Immature natural killer cell (primary cell): ENCODE measurements at regions not wholly inside any gene's neighbourhood (a gene's known extent, or its start where the extent isn't known, plus 50 kb on each side); places are given as distances from the start of the nearest gene placed in this dataset.

Experiments
- DNase-seq, 3 donors: peaks; one replicate each; pipeline ENCODE4 v3.0.0; 2022; ENCODE audit warnings: mixed read lengths in 1 of 3
- H3K27ac Mint-ChIP-seq, 6 donors: one replicate each; pipeline ENCODE4 v1.8.0; 2020; ENCODE audit warnings: mixed read lengths in 6 of 6, mild to moderate bottlenecking in 5 of 6, inconsistent platforms in 4 of 6, moderate library complexity in 3 of 6
- H3K27me3 Mint-ChIP-seq, 3 donors: one replicate each; pipeline ENCODE4 v1.8.0; 2020 to 2021; ENCODE audit warnings: low read depth in 3 of 3, mild to moderate bottlenecking in 3 of 3, mixed read lengths in 3 of 3, moderate library complexity in 3 of 3, inconsistent platforms in 1 of 3
- H3K36me3 Mint-ChIP-seq, 3 donors: one replicate each; pipeline ENCODE4 v1.8.0; 2020; ENCODE audit warnings: mixed read lengths in 3 of 3, inconsistent platforms in 2 of 3, mild to moderate bottlenecking in 2 of 3
- H3K4me1 Mint-ChIP-seq, 2 donors: one replicate each; pipeline ENCODE4 v1.8.0; 2020; ENCODE audit warnings: inconsistent platforms in 2 of 2, mild to moderate bottlenecking in 2 of 2, mixed read lengths in 2 of 2, moderate library complexity in 1 of 2
- H3K4me3 Mint-ChIP-seq, 5 donors: one replicate each; pipeline ENCODE4 v1.8.0; 2020; ENCODE audit warnings: mild to moderate bottlenecking in 5 of 5, mixed read lengths in 5 of 5, inconsistent platforms in 3 of 5, moderate library complexity in 3 of 5
- H3K9me3 Mint-ChIP-seq, 6 donors: one replicate each; pipeline ENCODE4 v1.8.0; 2020; ENCODE audit warnings: mild to moderate bottlenecking in 6 of 6, mixed read lengths in 6 of 6, inconsistent platforms in 4 of 6, moderate library complexity in 3 of 6

DNA sequence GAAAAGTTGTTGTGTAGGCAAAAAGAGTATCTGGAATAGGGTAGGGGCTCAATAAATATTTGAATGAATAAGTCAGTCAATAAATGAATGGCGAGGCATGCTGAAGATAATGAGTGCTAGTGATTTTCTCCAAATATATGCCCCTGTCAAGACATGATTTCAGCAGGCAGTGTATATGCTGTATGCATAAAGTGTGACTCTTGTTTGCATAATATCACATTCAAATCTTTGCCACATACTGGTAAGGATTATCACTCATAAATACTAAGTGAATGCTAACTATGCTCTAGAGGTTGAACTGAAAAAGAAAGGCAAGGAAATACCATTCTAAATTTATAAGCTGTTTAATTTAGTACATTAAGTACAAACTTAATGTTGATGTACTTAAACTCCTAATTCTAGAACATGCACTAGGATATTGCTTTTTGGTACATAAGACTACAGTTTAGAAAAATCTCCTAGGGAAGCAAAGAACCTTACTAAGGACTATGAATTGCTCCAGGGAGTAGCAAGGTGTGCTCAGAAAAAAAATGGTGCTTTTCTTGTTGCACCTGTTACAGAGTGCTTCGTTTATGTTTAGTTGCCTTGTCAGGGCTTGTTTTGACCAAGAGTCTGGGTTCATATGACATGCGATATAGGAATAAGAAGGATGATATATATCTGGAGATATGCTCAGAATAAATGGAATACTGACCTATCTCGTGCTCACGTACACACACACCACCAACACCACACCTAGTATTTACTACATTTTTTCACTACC is 224.0 kb upstream of the TANK start:
- Mint-ChIP-seq H3K27me3 (peaks cover 2 to 3% (median 3%) of the 10 kb centered on the region in 3 donors), H3K4me1 (no peaks in the 10 kb centered on the region), H3K4me3 (no peak overlapping the region), H3K36me3 (no peaks in the 10 kb centered on the region), H3K9me3 (peaks cover 0 to 7% (median 0%) of the 10 kb centered on the region in 6 donors), H3K27ac (no peak overlapping the region)
- no peak for DNase-seq

DNA sequence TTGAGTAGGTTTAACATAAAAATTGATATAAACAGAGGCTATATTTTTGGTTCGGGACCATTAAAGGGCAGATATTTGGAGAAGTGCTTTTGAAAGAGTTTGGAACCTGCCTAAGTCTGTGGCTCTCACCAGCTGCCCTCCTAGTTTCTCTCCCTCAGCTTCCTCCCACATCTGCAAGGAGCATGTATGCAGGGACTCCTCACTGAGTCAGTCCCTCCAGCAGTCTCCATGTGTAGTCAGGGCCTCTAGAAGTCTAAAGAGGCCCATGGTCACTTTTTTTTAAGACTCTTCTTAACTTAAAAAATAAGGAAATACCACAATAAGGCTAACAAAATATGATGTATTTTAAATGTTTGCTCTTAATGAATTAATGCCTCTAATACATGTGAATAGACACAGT is 220.0 kb upstream of the TANK start:
- no peak overlapping the region for H3K27ac Mint-ChIP-seq
- DNase-seq: no peak
- no peak overlapping the region for H3K4me3 Mint-ChIP-seq
- H3K9me3 Mint-ChIP-seq: peaks cover 0 to 12% (median 0%) of the 10 kb centered on the region in 6 donors
- H3K4me1 Mint-ChIP-seq: no peaks in the 10 kb centered on the region
- H3K36me3 Mint-ChIP-seq: no peaks in the 10 kb centered on the region
- H3K27me3 Mint-ChIP-seq: peaks cover 3 to 8% (median 4%) of the 10 kb centered on the region in 3 donors

DNA sequence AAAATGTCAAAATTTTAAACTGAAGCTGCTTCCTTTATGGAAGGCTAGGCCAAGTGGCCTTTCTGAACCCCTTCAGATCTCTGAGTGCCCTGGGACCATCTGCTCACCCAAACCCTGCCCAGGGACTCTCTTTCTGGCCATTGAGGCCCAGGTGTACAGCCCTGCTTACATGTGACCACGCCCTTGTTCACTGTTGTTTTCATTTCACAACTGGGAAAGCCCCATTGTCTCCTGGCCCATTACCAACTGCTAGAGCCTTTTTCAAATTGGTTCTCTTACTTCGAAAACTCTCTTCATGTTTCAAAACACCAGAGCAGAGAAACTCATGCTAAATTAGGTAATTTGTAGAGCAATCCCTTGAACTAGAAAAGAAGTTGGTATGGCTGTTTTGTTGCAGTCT is 219.5 kb upstream of the TANK start:
- Mint-ChIP-seq H3K27me3 (peaks cover 3 to 10% (median 4%) of the 10 kb centered on the region in 3 donors), H3K4me3 (no peak overlapping the region), H3K4me1 (no peaks in the 10 kb centered on the region), H3K9me3 (peaks cover 0 to 12% (median 0%) of the 10 kb centered on the region in 6 donors), H3K27ac (no peak overlapping the region), H3K36me3 (no peaks in the 10 kb centered on the region)
- no peak for DNase-seq

DNA sequence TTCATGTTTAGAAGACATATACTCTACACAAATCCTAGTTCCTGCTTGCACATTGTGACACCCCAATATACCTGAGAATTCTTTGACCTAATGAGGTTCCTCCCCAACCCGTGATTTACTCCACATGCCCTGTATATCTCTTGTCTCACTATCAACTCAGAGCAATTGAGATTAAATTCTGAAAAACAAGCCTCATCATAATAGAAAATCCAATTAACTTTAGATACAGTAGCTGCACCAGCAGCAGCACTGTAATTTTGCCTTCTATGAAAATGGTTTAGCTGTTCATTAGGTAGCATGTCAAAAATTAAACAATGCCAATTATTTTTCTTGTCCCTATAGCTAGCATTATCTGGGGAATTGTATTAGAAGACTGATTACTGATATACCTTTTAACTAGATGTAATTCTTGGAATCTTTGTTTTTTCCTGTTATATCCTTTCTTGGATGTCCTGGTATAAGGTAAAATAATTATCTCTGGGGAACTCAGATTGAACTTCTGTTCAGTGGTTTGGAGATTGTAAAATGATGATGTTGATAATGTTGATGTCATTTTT is 218.9 kb upstream of the TANK start:
- peaks cover 3 to 12% (median 4%) of the 10 kb centered on the region in 3 donors for H3K27me3 Mint-ChIP-seq
- H3K4me3 Mint-ChIP-seq: no peak overlapping the region
- peaks cover 0 to 12% (median 0%) of the 10 kb centered on the region in 6 donors for H3K9me3 Mint-ChIP-seq
- H3K27ac Mint-ChIP-seq: no peak overlapping the region
- H3K36me3 Mint-ChIP-seq: no peaks in the 10 kb centered on the region
- H3K4me1 Mint-ChIP-seq: no peaks in the 10 kb centered on the region
- no peak for DNase-seq

DNA sequence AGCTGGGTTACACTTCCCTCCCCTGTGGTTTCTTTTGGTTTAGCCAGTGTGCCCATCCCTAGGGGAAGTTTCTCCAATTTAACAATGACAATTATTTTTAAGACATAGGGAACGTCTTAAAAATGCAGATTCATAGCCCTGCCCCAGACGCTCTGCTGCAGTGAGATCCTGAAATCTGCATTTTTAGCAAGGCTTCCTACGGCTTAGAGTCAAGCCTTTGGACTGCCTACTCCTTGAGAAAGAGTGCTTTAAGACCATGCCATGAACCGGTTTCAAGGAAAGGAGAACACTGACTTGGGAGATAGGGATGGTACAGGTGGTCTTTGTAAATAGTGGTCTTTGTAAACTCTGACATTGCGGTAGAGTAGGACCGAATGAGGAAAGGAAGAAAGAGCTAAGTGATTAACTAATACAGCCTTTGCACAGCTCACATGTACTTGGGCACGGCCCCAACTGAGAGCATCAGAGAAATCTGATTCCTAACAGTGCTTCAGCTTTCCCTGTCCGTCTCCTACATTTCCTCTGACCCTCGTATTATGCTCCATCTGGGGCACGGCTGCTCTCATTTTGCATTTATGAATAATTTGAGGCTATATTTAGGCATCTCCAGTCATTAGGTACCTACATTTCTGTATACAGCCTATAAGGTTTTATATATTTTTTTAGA is 217.6 kb upstream of the TANK start:
- no peak overlapping the region for H3K4me3 Mint-ChIP-seq
- no peak for DNase-seq
- H3K27me3 Mint-ChIP-seq: peaks cover 1 to 12% (median 4%) of the 10 kb centered on the region in 3 donors
- H3K4me1 Mint-ChIP-seq: no peaks in the 10 kb centered on the region
- H3K9me3 Mint-ChIP-seq: peaks cover 0 to 12% (median 0%) of the 10 kb centered on the region in 6 donors
- no peaks in the 10 kb centered on the region for H3K36me3 Mint-ChIP-seq
- H3K27ac Mint-ChIP-seq: no peak overlapping the region

DNA sequence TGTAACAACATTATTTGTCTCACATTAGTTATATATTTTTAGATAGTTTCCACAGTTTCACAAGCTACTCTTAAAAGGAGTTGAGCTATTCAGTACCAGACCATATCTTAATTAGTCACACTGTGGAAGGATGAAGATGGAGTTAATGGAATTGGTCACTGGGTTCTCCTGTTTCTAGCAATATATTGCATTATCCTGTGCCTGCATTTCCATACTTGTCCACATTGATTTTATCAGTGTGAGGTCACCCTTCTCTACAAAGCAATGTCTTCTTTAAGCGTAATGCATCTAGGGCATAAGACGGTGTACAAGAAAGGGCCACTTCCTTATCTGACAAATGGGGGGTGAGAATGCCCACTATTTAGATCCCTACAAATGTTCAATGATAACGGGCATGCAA is 216.8 kb upstream of the TANK start:
- no peak overlapping the region for H3K4me3 Mint-ChIP-seq
- H3K9me3 Mint-ChIP-seq: peaks cover 0 to 7% (median 0%) of the 10 kb centered on the region in 6 donors
- no peaks in the 10 kb centered on the region for H3K36me3 Mint-ChIP-seq
- H3K27ac Mint-ChIP-seq: no peak overlapping the region
- no peak for DNase-seq
- H3K4me1 Mint-ChIP-seq: no peaks in the 10 kb centered on the region
- peaks cover 1 to 14% (median 2%) of the 10 kb centered on the region in 3 donors for H3K27me3 Mint-ChIP-seq

DNA sequence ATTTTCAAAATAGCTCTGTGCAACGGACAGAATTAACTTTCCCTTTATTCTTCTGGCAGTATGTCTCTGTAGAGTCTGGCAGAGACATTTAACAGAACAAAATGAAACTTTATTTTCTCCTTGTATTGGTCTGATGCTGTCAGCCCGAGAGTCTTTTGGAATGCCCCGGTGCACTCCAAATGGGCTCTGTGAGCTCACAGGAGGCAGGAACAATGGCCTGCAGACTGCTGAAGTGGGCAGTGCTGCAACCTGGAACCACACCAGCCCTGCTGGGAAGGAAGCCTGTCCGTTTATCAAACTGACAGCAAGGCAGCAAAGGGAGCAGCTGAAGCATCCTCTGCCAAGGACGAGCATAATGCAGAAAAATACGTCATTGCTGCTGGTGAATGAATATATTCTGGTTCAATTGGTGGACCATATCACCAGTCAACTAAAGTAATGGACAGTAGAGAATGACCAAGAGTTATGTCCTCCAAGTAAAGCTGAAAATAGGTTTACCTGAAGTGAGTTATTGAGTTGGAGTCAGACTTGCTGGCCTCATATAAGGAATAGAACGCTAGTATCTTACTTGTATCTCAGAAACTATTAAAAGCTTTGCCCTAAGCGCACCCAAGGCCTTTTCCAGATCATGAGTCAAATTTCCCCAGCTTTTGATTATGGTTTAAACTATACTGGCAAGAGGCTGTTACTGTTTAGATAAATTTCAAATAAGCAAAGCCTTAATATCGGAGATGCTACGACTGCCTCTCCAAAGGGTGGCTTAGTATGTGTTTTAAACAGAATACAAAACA is 207.6 kb upstream of the TANK start:
- H3K36me3 Mint-ChIP-seq: peaks cover 0 to 2% (median 0%) of the 10 kb centered on the region in 3 donors
- H3K9me3 Mint-ChIP-seq: peaks cover 0 to 2% (median 0%) of the 10 kb centered on the region in 6 donors
- no peak for DNase-seq
- no peaks in the 10 kb centered on the region for H3K4me1 Mint-ChIP-seq
- H3K4me3 Mint-ChIP-seq: no peak overlapping the region
- H3K27ac Mint-ChIP-seq: no peak overlapping the region
- peaks cover under 1 to 13% (median 3%) of the 10 kb centered on the region in 3 donors for H3K27me3 Mint-ChIP-seq

DNA sequence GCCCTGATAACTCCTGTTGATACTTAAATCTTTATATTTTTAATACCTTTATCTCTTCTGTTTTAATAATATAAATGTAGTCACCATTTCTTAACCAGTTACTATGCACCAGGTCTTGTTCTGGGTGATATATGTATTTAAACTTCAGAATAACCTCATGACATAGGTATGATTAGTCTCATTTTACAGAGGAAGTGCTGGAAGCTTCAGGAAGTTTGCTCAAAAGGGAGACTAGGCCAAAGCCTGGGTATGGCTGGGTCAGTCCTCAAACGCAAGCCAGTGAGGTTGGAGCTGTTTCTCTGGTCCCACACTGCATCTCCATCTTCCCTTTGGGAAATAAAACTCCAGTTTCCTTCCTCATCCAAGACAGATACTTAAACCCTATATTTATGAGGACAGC is 204.7 kb upstream of the TANK start:
- Mint-ChIP-seq H3K9me3 (peaks cover 0 to 2% (median 0%) of the 10 kb centered on the region in 6 donors), H3K36me3 (peaks cover 0 to 2% (median 0%) of the 10 kb centered on the region in 3 donors), H3K4me3 (no peak overlapping the region), H3K27ac (no peak overlapping the region), H3K27me3 (peaks cover 2 to 13% (median 3%) of the 10 kb centered on the region in 3 donors), H3K4me1 (no peaks in the 10 kb centered on the region)
- DNase-seq: no peak

DNA sequence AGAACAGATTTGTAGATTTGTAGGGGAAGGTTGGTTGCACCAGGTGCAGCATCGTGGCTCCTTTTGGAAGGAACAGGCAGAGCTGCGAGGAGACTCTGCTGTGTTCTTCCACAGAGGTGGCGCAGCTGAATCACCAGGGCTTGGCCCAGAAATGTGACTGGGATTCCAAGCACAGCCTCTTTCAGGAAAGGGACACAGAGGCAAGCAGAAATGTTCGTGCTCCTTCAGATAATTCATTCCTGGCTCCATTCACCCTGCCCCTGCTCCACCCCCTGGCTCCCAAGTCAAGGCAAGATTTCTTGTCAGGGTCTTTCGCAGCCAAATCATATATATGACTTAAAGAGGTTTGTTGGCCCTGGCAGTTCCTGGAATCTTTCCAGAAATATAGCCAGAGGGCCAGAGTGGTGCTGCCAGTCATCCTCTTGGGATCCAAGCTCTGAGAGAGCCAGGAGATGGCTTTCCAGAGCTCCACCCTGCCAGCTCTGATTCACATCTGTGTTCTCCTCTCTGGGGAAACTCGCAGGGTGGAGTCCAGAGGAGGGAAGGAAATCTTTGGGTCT is 203.9 kb upstream of the TANK start:
- Mint-ChIP-seq H3K27ac (no peak overlapping the region), H3K36me3 (peaks cover 0 to 2% (median 0%) of the 10 kb centered on the region in 3 donors), H3K4me1 (no peaks in the 10 kb centered on the region), H3K27me3 (peaks cover 2 to 13% (median 3%) of the 10 kb centered on the region in 3 donors), H3K4me3 (no peak overlapping the region), H3K9me3 (peaks cover 0 to 2% (median 0%) of the 10 kb centered on the region in 6 donors)
- no peak for DNase-seq

DNA sequence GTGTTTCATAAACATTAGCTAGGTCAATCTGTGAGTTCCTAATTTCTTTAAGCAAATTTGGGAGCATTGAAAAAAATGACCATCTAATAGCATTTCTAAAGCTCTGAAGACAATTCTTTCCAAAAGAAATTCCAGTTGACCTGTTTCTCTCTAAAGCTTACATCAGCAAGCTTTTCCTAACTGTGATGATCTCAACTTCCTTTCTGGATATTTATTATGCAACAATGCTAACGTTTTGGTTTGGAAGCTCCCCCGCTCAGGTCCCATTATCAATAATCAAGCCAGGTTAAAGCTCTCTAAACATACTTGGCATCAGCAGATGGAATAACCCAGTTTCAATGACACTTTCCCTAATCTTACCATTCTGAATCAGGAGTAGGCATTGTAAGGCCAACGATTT is 196.3 kb upstream of the TANK start:
- Mint-ChIP-seq H3K27ac (no peak overlapping the region), H3K36me3 (no peaks in the 10 kb centered on the region), H3K4me1 (no peaks in the 10 kb centered on the region), H3K27me3 (peaks cover 1 to 5% (median 2%) of the 10 kb centered on the region in 3 donors), H3K9me3 (no peaks in the 10 kb centered on the region), H3K4me3 (no peak overlapping the region)
- DNase-seq: no peak

DNA sequence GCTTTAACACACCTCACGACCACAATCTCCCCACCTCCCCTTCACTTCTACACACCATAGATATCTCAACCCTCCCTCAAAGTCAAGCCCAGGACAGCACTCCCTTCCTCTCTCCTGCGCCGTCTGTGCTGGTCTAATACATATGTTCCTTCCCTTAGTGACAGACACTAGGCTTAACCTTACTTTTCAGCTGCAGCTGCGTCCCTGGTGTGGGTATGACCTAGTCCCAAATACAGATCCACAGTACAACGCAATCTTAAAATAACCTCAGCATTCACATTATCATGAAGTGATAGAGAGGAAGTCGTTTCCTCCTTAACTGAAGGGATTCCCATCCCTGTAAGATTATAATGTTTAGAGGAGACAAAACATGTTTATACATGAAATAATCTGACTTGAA is 192.7 kb upstream of the TANK start:
- Mint-ChIP-seq H3K4me1 (no peaks in the 10 kb centered on the region), H3K36me3 (no peaks in the 10 kb centered on the region), H3K4me3 (no peak overlapping the region), H3K27ac (no peak overlapping the region), H3K27me3 (peaks cover 4 to 6% (median 4%) of the 10 kb centered on the region in 3 donors), H3K9me3 (no peaks in the 10 kb centered on the region)
- DNase-seq: no peak

DNA sequence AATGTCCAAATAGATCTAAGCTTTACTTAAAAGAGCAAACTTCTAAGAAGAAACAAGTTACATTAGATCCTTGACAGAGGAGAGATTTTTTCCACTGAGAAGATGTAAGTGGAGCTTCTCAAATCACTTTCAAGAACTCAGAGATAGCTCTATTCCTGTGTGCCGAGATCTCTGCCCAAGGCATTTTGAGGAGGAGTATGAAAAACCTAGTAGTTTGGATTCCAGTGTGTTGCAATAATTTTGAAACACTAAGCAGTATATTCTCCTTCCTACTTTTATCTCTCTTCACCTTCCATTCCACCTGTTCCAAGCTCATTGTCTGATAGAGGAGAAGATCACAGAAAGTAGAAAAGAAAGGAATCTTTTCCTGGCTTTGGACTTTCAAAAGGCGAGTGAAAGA is 192.0 kb upstream of the TANK start:
- Mint-ChIP-seq H3K4me3 (no peak overlapping the region), H3K9me3 (no peaks in the 10 kb centered on the region), H3K27ac (no peak overlapping the region)

More for the DNA sequence above, 192.0 kb upstream of the TANK start:
- Mint-ChIP-seq H3K4me1 (no peaks in the 10 kb centered on the region), H3K27me3 (peaks cover 4 to 6% (median 4%) of the 10 kb centered on the region in 3 donors), H3K36me3 (no peaks in the 10 kb centered on the region)
- no peak for DNase-seq
